CD8-positive, alpha-beta memory T cell (primary cell): ENCODE measurements at regions not wholly inside any gene's neighbourhood (a gene's known extent, or its start where the extent isn't known, plus 50 kb on each side); places are given as distances from the start of the nearest gene placed in this dataset.

Experiments
- CTCF ChIA-PET: fragments of 350-600 bp; sonication (Branson Sonifier 250); formaldehyde crosslinking; loops from one replicate; lab custom pipeline; 2021; ENCODE audit warnings: antibody characterized with exemption; lab: Charles Lee
- POLR2A ChIA-PET: fragments of 350-600 bp; sonication (Branson Sonifier 250); formaldehyde crosslinking; loops from one replicate; lab custom pipeline; 2021; ENCODE audit warnings: antibody characterized with exemption; lab: Charles Lee
- DNase-seq, 5 donors: peaks; one replicate each; pipeline versions ENCODE4 v3.0.0 to v3.0.0-alpha.2; 2020 to 2022; ENCODE audit warnings: mixed read lengths in 1 of 5
- H3K27ac ChIP-seq: one replicate; pipeline ENCODE4 v1.7.0; 2013; ENCODE audit warnings: low read depth, mild to moderate bottlenecking, low read length, moderate library complexity
- H3K27me3 ChIP-seq: 2 replicates; pipeline ENCODE4 v1.7.0; 2013; ENCODE audit warnings: low read length, mild to moderate bottlenecking; ENCODE audit not compliant: insufficient read depth, poor library complexity, severe bottlenecking
- H3K36me3 ChIP-seq: 2 replicates; pipeline ENCODE4 v1.7.0; 2013; ENCODE audit warnings: mild to moderate bottlenecking, low read length, moderate library complexity; ENCODE audit not compliant: insufficient read depth
- H3K4me1 ChIP-seq: 2 replicates; pipeline ENCODE4 v1.7.0; 2013; ENCODE audit warnings: mild to moderate bottlenecking, low read length, moderate library complexity; ENCODE audit not compliant: insufficient read depth
- H3K4me3 ChIP-seq: 2 replicates; pipeline ENCODE4 v1.7.0; 2013; ENCODE audit warnings: mild to moderate bottlenecking, low read length
- H3K9me3 ChIP-seq: 2 replicates; pipeline ENCODE4 v1.7.0; 2013; ENCODE audit warnings: mild to moderate bottlenecking, low read length
- H3K27ac Mint-ChIP-seq, 8 donors: one replicate each; pipeline ENCODE4 v1.8.0; 2020 to 2021; ENCODE audit warnings: mixed read lengths in 8 of 8, mild to moderate bottlenecking in 6 of 8, inconsistent platforms in 3 of 8, moderate library complexity in 3 of 8
- H3K27me3 Mint-ChIP-seq, 2 donors: one replicate each; pipeline ENCODE4 v1.8.0; 2020 to 2021; ENCODE audit warnings: mixed read lengths in 2 of 2, mild to moderate bottlenecking in 1 of 2, moderate library complexity in 1 of 2
- H3K36me3 Mint-ChIP-seq, 3 donors: one replicate each; pipeline ENCODE4 v1.8.0; 2020 to 2021; ENCODE audit warnings: mixed read lengths in 3 of 3, inconsistent platforms in 1 of 3, mild to moderate bottlenecking in 1 of 3
- H3K4me1 Mint-ChIP-seq, 3 donors: one replicate each; pipeline ENCODE4 v1.8.0; 2020 to 2021; ENCODE audit warnings: mixed read lengths in 3 of 3, inconsistent platforms in 1 of 3, mild to moderate bottlenecking in 1 of 3
- H3K4me3 Mint-ChIP-seq, 7 donors: one replicate each; pipeline ENCODE4 v1.8.0; 2020 to 2021; ENCODE audit warnings: mixed read lengths in 7 of 7, mild to moderate bottlenecking in 6 of 7, moderate library complexity in 4 of 7, inconsistent platforms in 2 of 7
- H3K9me3 Mint-ChIP-seq, 5 donors: one replicate each; pipeline ENCODE4 v1.8.0; 2020 to 2022; ENCODE audit warnings: mixed read lengths in 5 of 5, mild to moderate bottlenecking in 3 of 5, moderate library complexity in 2 of 5, inconsistent platforms in 1 of 5

DNA sequence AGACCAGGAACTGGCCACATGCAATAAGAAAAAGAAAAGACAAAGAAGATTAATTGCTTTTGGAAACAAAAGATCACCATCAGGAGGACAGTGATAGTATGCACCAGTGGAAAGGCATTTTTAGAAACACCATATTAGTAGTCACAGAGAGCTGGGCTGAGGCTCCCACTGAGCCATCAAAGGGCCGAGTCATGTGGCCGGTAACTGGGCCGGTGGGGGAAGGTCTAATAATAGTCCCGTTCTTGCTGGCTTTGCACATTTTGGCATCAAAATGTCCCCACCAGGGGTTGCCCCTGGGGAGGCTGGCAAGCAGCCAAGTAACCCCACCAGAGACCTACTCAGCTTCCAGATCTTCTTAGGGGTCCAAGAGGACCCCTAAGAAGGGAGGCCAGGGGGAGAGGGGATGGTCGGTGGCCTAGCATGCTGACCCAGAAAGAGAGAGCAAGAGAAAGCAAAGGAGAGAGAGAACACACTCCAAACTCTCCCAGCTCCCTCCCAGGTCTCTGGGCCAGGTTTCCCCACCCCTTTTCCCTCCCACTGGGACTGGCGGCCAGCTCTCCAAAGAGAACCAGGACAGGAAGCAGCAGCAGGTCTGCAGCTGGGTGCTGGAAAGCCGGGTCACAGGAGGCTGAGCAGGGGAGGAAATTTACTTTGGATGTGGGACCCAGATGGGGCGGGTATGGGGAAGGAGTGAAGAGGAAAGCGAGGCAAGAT is 70.2 kb upstream of the FGFR2 start:
- Mint-ChIP-seq H3K36me3 (no peaks in the 10 kb centered on the region), H3K4me1 (no peaks in the 10 kb centered on the region), H3K27me3 (peaks cover 3 to 12% of the 10 kb centered on the region in 2 donors), H3K27ac (no peak overlapping the region), H3K9me3 (peaks cover 0 to 5% (median 2%) of the 10 kb centered on the region in 5 donors), H3K4me3 (no peak overlapping the region)
- DNase-seq = no peak
- H3K36me3 ChIP-seq = no peaks in the 10 kb centered on the region
- H3K27me3 ChIP-seq = no peaks in the 10 kb centered on the region
- H3K4me1 ChIP-seq = no peaks in the 10 kb centered on the region
- CTCF ChIA-PET = no interaction called here
- no peak overlapping the region for H3K4me3 ChIP-seq
- no peak overlapping the region for H3K27ac ChIP-seq
- POLR2A ChIA-PET = no interaction called here
- no peaks in the 10 kb centered on the region for H3K9me3 ChIP-seq

GRCh38 chr10:121667948-121668313 is 69.7 kb upstream of the FGFR2 start:
- H3K27ac ChIP-seq = no peak overlapping the region
- Mint-ChIP-seq H3K4me3 (no peak overlapping the region), H3K9me3 (peaks cover 0 to 4% (median 2%) of the 10 kb centered on the region in 5 donors), H3K27me3 (peaks cover 3 to 12% of the 10 kb centered on the region in 2 donors), H3K27ac (no peak overlapping the region), H3K36me3 (no peaks in the 10 kb centered on the region), H3K4me1 (no peaks in the 10 kb centered on the region)
- no peaks in the 10 kb centered on the region for H3K4me1 ChIP-seq
- ChIA-PET CTCF (no interaction called here), POLR2A (no interaction called here)
- H3K27me3 ChIP-seq = no peaks in the 10 kb centered on the region
- no peak overlapping the region for H3K4me3 ChIP-seq
- H3K36me3 ChIP-seq = no peaks in the 10 kb centered on the region
- no peaks in the 10 kb centered on the region for H3K9me3 ChIP-seq
- DNase-seq = no peak

GRCh38 chr10:121665809-121666208 is 67.6 kb upstream of the FGFR2 start:
- no peak overlapping the region for H3K27ac ChIP-seq
- POLR2A ChIA-PET = no interaction called here
- Mint-ChIP-seq H3K4me1 (no peaks in the 10 kb centered on the region), H3K36me3 (no peaks in the 10 kb centered on the region), H3K27me3 (peaks cover 6 to 9% of the 10 kb centered on the region in 2 donors), H3K9me3 (peaks cover 0 to 5% (median 2%) of the 10 kb centered on the region in 5 donors), H3K27ac (no peak overlapping the region), H3K4me3 (no peak overlapping the region)
- H3K27me3 ChIP-seq = no peaks in the 10 kb centered on the region
- H3K4me1 ChIP-seq = no peaks in the 10 kb centered on the region
- no peak for DNase-seq
- no peaks in the 10 kb centered on the region for H3K36me3 ChIP-seq
- no peak overlapping the region for H3K4me3 ChIP-seq
- CTCF ChIA-PET = no interaction called here
- no peaks in the 10 kb centered on the region for H3K9me3 ChIP-seq

- no peak for DNase-seq
- H3K36me3 Mint-ChIP-seq = no peaks in the 10 kb centered on the region
- ChIA-PET CTCF (no interaction called here), POLR2A (no interaction called here)
- no peak overlapping the region for H3K27ac Mint-ChIP-seq
- no peak overlapping the region for H3K4me3 Mint-ChIP-seq
- no peak overlapping the region for H3K4me3 ChIP-seq
- no peaks in the 10 kb centered on the region for H3K27me3 ChIP-seq
- no peaks in the 10 kb centered on the region for H3K36me3 ChIP-seq
- peaks cover 0 to 6% (median 2%) of the 10 kb centered on the region in 5 donors for H3K9me3 Mint-ChIP-seq
- peaks cover 6 to 8% of the 10 kb centered on the region in 2 donors for H3K27me3 Mint-ChIP-seq
- no peaks in the 10 kb centered on the region for H3K4me1 Mint-ChIP-seq
- no peaks in the 10 kb centered on the region for H3K4me1 ChIP-seq
- no peaks in the 10 kb centered on the region for H3K9me3 ChIP-seq
- H3K27ac ChIP-seq = no peak overlapping the region
Observed at GRCh38 chr10:121664671-121665070, 66.4 kb upstream of the FGFR2 start.

DNA sequence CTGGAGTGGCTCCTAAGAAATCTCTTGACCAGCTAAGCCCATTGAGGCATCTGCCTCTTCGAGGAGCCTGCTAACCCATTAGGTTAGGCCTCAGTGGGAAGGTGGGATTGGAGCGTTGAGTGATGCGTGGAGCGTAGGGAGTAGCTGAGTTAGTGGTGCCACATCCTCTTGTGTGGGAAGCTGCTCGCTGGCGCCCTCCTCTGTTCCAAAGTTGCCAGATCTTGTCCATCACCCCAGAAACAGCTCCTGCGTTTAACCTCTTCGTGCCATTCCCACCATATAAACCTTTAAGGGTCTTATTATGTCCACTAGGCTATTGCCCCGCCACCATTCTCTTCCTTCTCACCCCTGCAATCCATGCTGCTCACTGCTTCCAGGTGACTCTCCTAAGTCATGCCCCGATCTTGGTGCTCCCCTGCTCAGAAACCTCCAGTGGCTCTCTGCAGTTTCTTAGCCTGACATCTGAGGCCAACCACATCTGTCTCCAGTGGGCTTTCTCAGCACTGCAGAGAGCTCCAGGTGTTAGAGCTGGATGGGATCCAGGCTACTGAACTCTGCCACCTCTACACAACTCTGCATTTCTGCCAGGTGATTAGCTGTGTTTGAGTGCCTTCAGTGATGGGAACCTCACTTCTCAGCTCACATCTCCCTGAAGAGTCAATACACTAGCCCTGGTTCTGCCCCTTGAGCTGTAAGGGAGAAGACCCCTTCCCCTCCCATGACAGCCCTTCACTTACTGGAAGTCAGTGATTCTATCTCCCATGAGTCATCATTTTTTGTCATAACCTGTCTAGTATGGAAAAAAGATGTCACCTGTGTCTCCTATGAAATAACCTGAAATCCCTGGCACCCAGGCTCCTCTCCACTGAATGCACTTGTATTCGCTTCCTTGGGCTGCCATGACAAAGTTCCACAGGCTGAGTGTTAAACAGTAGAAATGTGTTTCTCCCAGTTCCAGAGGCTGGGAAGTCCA is 65.0 kb upstream of the FGFR2 start:
- no peak overlapping the region for H3K4me3 Mint-ChIP-seq
- Histone ChIP-seq H3K36me3 (no peaks in the 10 kb centered on the region), H3K27me3 (no peaks in the 10 kb centered on the region), H3K4me3 (no peak overlapping the region), H3K4me1 (no peaks in the 10 kb centered on the region), H3K27ac (no peak overlapping the region), H3K9me3 (no peaks in the 10 kb centered on the region)
- ChIA-PET CTCF (no interaction called here), POLR2A (no interaction called here)
- no peaks in the 10 kb centered on the region for H3K4me1 Mint-ChIP-seq
- H3K9me3 Mint-ChIP-seq = peaks cover 0 to 6% (median 0%) of the 10 kb centered on the region in 5 donors
- no peaks in the 10 kb centered on the region for H3K36me3 Mint-ChIP-seq
- no peak for DNase-seq
- peaks cover 3 to 9% of the 10 kb centered on the region in 2 donors for H3K27me3 Mint-ChIP-seq
- no peak overlapping the region for H3K27ac Mint-ChIP-seq

DNA sequence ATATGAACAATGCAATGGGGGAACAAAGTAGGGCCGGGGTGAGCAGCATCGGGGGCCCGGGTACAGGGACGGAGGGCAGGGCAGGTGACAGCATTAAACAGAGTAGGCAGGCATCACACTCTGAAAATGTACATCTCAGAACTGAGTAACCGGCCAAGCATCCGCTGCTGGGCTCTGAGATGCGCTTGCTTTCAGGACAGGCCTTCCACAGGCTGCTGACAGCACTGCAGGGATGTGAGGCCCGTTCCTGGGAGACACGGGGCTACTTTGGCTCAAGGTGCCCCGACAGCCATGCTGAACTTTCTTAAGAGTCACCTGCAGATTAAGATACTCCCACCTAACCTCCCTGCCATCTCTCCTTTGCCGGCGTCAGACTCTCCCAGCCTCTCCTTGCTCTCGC is 64.3 kb upstream of the FGFR2 start:
- Mint-ChIP-seq H3K4me3 (no peak overlapping the region), H3K9me3 (peaks cover 0 to 6% (median 0%) of the 10 kb centered on the region in 5 donors), H3K4me1 (no peaks in the 10 kb centered on the region), H3K27me3 (peaks cover 0 to 9% of the 10 kb centered on the region in 2 donors), H3K36me3 (no peaks in the 10 kb centered on the region), H3K27ac (peak overlapping the region in 1 of 8 donors; percentile 70)
- H3K27ac ChIP-seq = no peak overlapping the region
- no peaks in the 10 kb centered on the region for H3K4me1 ChIP-seq
- DNase-seq = no peak
- H3K36me3 ChIP-seq = no peaks in the 10 kb centered on the region
- no peaks in the 10 kb centered on the region for H3K9me3 ChIP-seq
- ChIA-PET CTCF (no interaction called here), POLR2A (no interaction called here)
- H3K27me3 ChIP-seq = no peaks in the 10 kb centered on the region
- H3K4me3 ChIP-seq = no peak overlapping the region

DNA sequence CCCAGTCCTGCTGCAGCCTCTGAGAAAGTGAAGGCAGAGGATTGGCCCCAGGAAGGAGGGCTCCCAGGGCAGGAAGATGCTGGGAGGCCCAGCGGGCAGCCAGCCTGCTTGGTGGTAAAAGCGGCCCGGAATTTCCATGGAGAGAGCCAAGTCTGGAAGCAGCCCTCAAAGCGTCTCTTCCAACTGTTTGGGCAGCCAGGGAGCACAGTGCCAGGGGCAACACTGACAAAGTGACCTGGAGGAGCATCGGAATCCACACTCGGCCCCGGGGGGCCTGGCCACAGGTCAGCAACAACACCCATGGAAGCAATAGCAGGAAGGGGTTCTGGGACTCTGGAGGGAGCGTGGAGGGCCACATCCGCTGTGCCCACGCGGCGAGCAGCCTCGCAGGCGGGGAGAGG is 63.2 kb upstream of the FGFR2 start:
- Histone ChIP-seq H3K27me3 (no peaks in the 10 kb centered on the region), H3K36me3 (no peaks in the 10 kb centered on the region), H3K4me1 (no peaks in the 10 kb centered on the region), H3K27ac (no peak overlapping the region), H3K9me3 (no peaks in the 10 kb centered on the region), H3K4me3 (no peak overlapping the region)
- peaks cover 0 to 6% (median 0%) of the 10 kb centered on the region in 5 donors for H3K9me3 Mint-ChIP-seq
- no peaks in the 10 kb centered on the region for H3K4me1 Mint-ChIP-seq
- H3K36me3 Mint-ChIP-seq = no peaks in the 10 kb centered on the region
- peaks cover 0 to 11% of the 10 kb centered on the region in 2 donors for H3K27me3 Mint-ChIP-seq
- DNase-seq = no peak
- ChIA-PET POLR2A (no interaction called here), CTCF (no interaction called here)
- H3K4me3 Mint-ChIP-seq = no peak overlapping the region
- no peak overlapping the region for H3K27ac Mint-ChIP-seq

- no peaks in the 10 kb centered on the region for H3K36me3 Mint-ChIP-seq
- H3K4me3 Mint-ChIP-seq = no peak overlapping the region
- no peaks in the 10 kb centered on the region for H3K4me1 ChIP-seq
- no peaks in the 10 kb centered on the region for H3K36me3 ChIP-seq
- CTCF ChIA-PET = interaction anchor here (0.6 kb wide), 1 partner anchor 88 kb away, joined by 3 read pairs; no protein-coding TSS in a partner anchor
- no peak overlapping the region for H3K27ac ChIP-seq
- peaks cover 0 to 12% of the 10 kb centered on the region in 2 donors for H3K27me3 Mint-ChIP-seq
- no peak overlapping the region for H3K4me3 ChIP-seq
- H3K4me1 Mint-ChIP-seq = no peaks in the 10 kb centered on the region
- no peak for DNase-seq
- no peaks in the 10 kb centered on the region for H3K9me3 ChIP-seq
- H3K27ac Mint-ChIP-seq = no peak overlapping the region
- H3K27me3 ChIP-seq = no peaks in the 10 kb centered on the region
- H3K9me3 Mint-ChIP-seq = peaks cover 0 to 3% (median 0%) of the 10 kb centered on the region in 5 donors
- POLR2A ChIA-PET = no interaction called here
Observed at GRCh38 chr10:121659236-121659635, 61.0 kb upstream of the FGFR2 start.
